ENCODE measurements at regions not wholly inside any gene's neighbourhood (a gene's known extent, or its start where the extent isn't known, plus 50 kb on each side); places are given as distances from the start of the nearest gene placed in this dataset.

GRCh38 chr6:122048570-122048969 lies 350.9 kb upstream of the HSF2 start:
- DNase-seq (no peak), ATAC-seq (no peak)
- POLR2A ChIA-PET (ENCODE audit: unreplicated experiment) = no interaction called here
- H3K79me2 ChIP-seq (ENCODE audit: low read length) = no peaks in the 10 kb centered on the region
- intact Hi-C loops (cut with micrococcal nuclease) = no loop called here
- H2AFZ ChIP-seq (ENCODE audit: low read length) = no peak overlapping the region
- no peaks in the 10 kb centered on the region for H3K4me1 ChIP-seq (ENCODE audit: insufficient read depth, low read length)
- TF ChIP-seq EZH2phosphoT487 (IDR thresholded peaks at IDR 0.05; ENCODE audit: borderline replicate concordance, low read length) (no peak), EZH2 (IDR thresholded peaks at IDR 0.05; ENCODE audit: low read length, unreplicated experiment) (no peak), CTCF (conservative IDR thresholded peaks at IDR 0.05; ENCODE audit: low read depth, low read length) (no peak)
- CTCF ChIA-PET = no interaction called here
- no peak overlapping the region for H3K4me3 ChIP-seq (ENCODE audit: low read length)
- H3K9me3 ChIP-seq (ENCODE audit: low read length) = no peaks in the 10 kb centered on the region
- H4K20me1 ChIP-seq (ENCODE audit: low read length) = no peaks in the 10 kb centered on the region
- peaks cover 12% of the 10 kb centered on the region; the same call in 1 of the 2 replicates for H3K27me3 ChIP-seq (ENCODE audit: low read length)
- no peak overlapping the region for H3K4me2 ChIP-seq (ENCODE audit: low read length)
- no peaks in the 10 kb centered on the region for H3K9me2 ChIP-seq (replicated peaks; ENCODE audit: low read length)
- no peak overlapping the region for H3K27ac ChIP-seq (ENCODE audit: low read length)
- BruUV-seq (replicated peaks) = no TSS peak
- no peak overlapping the region for H3K9ac ChIP-seq (ENCODE audit: low read length)
- no peaks in the 10 kb centered on the region for H3F3A ChIP-seq (ENCODE audit: low read length, unreplicated experiment)
- H3K36me3 ChIP-seq (ENCODE audit: low read depth, low read length) = no peaks in the 10 kb centered on the region

- Histone ChIP-seq H3K9me3 (ENCODE audit: low read length) (no peaks in the 10 kb centered on the region), H3K27ac (ENCODE audit: low read length) (no peak overlapping the region), H3K4me2 (ENCODE audit: low read length) (no peak overlapping the region), H3K79me2 (ENCODE audit: low read length) (no peaks in the 10 kb centered on the region), H2AFZ (ENCODE audit: low read length) (no peak overlapping the region), H3K4me3 (ENCODE audit: low read length) (no peak overlapping the region), H3K36me3 (ENCODE audit: low read depth, low read length) (no peaks in the 10 kb centered on the region), H3F3A (ENCODE audit: low read length, unreplicated experiment) (no peaks in the 10 kb centered on the region), H3K4me1 (ENCODE audit: insufficient read depth, low read length) (no peaks in the 10 kb centered on the region), H4K20me1 (ENCODE audit: low read length) (no peaks in the 10 kb centered on the region), H3K27me3 (ENCODE audit: low read length) (peaks cover 9% of the 10 kb centered on the region; the same call in 1 of the 2 replicates), H3K9me2 (replicated peaks; ENCODE audit: low read length) (no peaks in the 10 kb centered on the region), H3K9ac (ENCODE audit: low read length) (no peak overlapping the region)
- ATAC-seq (no peak), DNase-seq (no peak)
- ChIA-PET POLR2A (ENCODE audit: unreplicated experiment) (no interaction called here), CTCF (no interaction called here)
- intact Hi-C loops (cut with micrococcal nuclease) = no loop called here
- BruUV-seq (replicated peaks) = no TSS peak
- TF ChIP-seq CTCF (conservative IDR thresholded peaks at IDR 0.05; ENCODE audit: low read depth, low read length) = no peak
- TF ChIP-seq EZH2 (IDR thresholded peaks at IDR 0.05; ENCODE audit: low read length, unreplicated experiment) = no peak
- TF ChIP-seq EZH2phosphoT487 (IDR thresholded peaks at IDR 0.05; ENCODE audit: borderline replicate concordance, low read length) = no peak
Observed at GRCh38 chr6:122049341-122049740, 350.1 kb upstream of the HSF2 start.

GRCh38 chr6:122050242-122050755 lies 349.2 kb upstream of the HSF2 start:
- TF ChIP-seq CTCF (conservative IDR thresholded peaks at IDR 0.05; ENCODE audit: low read depth, low read length) = no peak
- no peak for TF ChIP-seq EZH2phosphoT487 (IDR thresholded peaks at IDR 0.05; ENCODE audit: borderline replicate concordance, low read length)
- TF ChIP-seq EZH2 (IDR thresholded peaks at IDR 0.05; ENCODE audit: low read length, unreplicated experiment) = no peak
- no peak for ATAC-seq
- intact Hi-C loops (cut with micrococcal nuclease) = no loop called here

More at GRCh38 chr6:122050242-122050755, 349.2 kb upstream of the HSF2 start:
- no peak overlapping the region for H3K4me2 ChIP-seq (ENCODE audit: low read length)
- H3F3A ChIP-seq (ENCODE audit: low read length, unreplicated experiment) = no peaks in the 10 kb centered on the region
- no peak overlapping the region for H3K4me3 ChIP-seq (ENCODE audit: low read length)
- no peak overlapping the region for H3K9ac ChIP-seq (ENCODE audit: low read length)
- ChIA-PET CTCF (no interaction called here), POLR2A (ENCODE audit: unreplicated experiment) (no interaction called here)
- H3K9me2 ChIP-seq (replicated peaks; ENCODE audit: low read length) = no peaks in the 10 kb centered on the region
- H3K27ac ChIP-seq (ENCODE audit: low read length) = no peak overlapping the region
- no TSS peak for BruUV-seq (replicated peaks)
- H3K36me3 ChIP-seq (ENCODE audit: low read depth, low read length) = no peaks in the 10 kb centered on the region
- no peak overlapping the region for H2AFZ ChIP-seq (ENCODE audit: low read length)
- no peak for DNase-seq
- H3K27me3 ChIP-seq (ENCODE audit: low read length) = peaks cover 18% of the 10 kb centered on the region; the same call in 1 of the 2 replicates
- H3K79me2 ChIP-seq (ENCODE audit: low read length) = no peaks in the 10 kb centered on the region
- no peaks in the 10 kb centered on the region for H3K9me3 ChIP-seq (ENCODE audit: low read length)
- no peaks in the 10 kb centered on the region for H4K20me1 ChIP-seq (ENCODE audit: low read length)
- H3K4me1 ChIP-seq (ENCODE audit: insufficient read depth, low read length) = no peaks in the 10 kb centered on the region

Measured in PC-3 (cell line).